ENCODE measurements at regions not wholly inside any gene's neighbourhood (a gene's known extent, or its start where the extent isn't known, plus 50 kb on each side); places are given as distances from the start of the nearest gene placed in this dataset.

DNA sequence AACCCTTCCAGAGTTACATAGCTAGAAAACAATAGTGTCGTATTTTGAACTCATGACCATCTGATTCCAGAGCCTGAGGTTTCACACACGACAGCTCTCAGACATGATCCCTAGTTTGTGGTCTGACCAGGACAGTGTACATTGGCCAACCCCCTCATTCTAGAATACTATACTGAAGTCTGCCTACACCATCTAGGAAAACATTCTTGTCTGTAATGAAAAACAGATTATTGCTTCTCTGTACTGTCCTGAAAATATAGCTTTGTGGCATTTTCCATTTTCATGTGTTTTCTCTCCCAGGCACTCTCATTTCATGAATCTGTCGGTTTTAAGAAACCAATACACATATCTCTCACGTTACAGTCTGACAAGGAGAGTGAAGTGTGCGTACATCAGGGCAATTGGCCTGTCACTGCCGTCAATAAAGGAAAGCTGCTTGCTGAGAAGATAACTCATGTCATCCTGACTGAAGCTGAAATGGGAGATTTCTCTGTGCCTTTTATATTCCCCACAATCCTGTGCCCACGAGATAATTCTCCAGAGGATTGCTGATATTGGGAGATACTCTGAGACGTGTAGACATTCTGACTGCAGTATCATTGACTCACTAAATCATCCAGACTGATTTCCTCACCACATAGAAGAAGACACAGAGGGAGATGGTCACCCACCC is 585.6 kb downstream of the PLPP3 start:
- Mint-ChIP-seq H3K27me3 (ENCODE audit: low read depth in 3 of 3) (no peaks in the 10 kb centered on the region), H3K36me3 (no peaks in the 10 kb centered on the region), H3K4me3 (no peak overlapping the region), H3K4me1 (no peaks in the 10 kb centered on the region), H3K9me3 (peaks cover 5 to 18% (median 8%) of the 10 kb centered on the region in 7 donors), H3K27ac (no peak overlapping the region)
- no peaks in the 10 kb centered on the region for H3K27me3 ChIP-seq (ENCODE audit: control insufficient read depth in 2 of 2, insufficient read depth in 2 of 2, low read length in 2 of 2)
- no peaks in the 10 kb centered on the region for H3K4me1 ChIP-seq (ENCODE audit: control insufficient read depth in 1 of 2, insufficient read depth in 2 of 2, low read length in 2 of 2)
- no peaks in the 10 kb centered on the region for H3K79me2 ChIP-seq (ENCODE audit: insufficient read depth, low read length)
- H3K4me3 ChIP-seq (replicated peaks in 1 of 3; ENCODE audit: low read depth in 2 of 3, low read length in 3 of 3), result no peak overlapping the region
- intact Hi-C loops (cut with micrococcal nuclease), result no loop called here
- H3K4me2 ChIP-seq (replicated peaks; ENCODE audit: extremely low read depth, low read length, poor library complexity, severe bottlenecking), result no peak overlapping the region
- no peaks in the 10 kb centered on the region for H3K9me3 ChIP-seq (replicated peaks in 1 of 2; ENCODE audit: control insufficient read depth in 1 of 2, insufficient read depth in 1 of 2, low read length in 2 of 2)
- no peaks in the 10 kb centered on the region for H3K36me3 ChIP-seq (replicated peaks in 1 of 2; ENCODE audit: control insufficient read depth in 1 of 2, insufficient read depth in 2 of 2, low read length in 2 of 2)
- H2AFZ ChIP-seq (ENCODE audit: insufficient read depth, low read depth, low read length, poor library complexity, severe bottlenecking), result no peak overlapping the region
- TF ChIP-seq, protein P1, sequence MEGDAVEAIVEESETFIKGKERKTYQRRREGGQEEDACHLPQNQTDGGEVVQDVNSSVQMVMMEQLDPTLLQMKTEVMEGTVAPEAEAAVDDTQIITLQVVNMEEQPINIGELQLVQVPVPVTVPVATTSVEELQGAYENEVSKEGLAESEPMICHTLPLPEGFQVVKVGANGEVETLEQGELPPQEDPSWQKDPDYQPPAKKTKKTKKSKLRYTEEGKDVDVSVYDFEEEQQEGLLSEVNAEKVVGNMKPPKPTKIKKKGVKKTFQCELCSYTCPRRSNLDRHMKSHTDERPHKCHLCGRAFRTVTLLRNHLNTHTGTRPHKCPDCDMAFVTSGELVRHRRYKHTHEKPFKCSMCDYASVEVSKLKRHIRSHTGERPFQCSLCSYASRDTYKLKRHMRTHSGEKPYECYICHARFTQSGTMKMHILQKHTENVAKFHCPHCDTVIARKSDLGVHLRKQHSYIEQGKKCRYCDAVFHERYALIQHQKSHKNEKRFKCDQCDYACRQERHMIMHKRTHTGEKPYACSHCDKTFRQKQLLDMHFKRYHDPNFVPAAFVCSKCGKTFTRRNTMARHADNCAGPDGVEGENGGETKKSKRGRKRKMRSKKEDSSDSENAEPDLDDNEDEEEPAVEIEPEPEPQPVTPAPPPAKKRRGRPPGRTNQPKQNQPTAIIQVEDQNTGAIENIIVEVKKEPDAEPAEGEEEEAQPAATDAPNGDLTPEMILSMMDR (IDR thresholded peaks at IDR 0.05), result no peak
- WGBS (ENCODE audit: insufficient coverage), result 83% methylated on average over 2 of the region's 8 CpGs
- no peak for DNase-seq
- H3K27ac ChIP-seq (ENCODE audit: low read depth in 1 of 2, low read length in 2 of 2), result no peak overlapping the region
- H3K9ac ChIP-seq (ENCODE audit: insufficient read depth, low read length, poor library complexity, severe bottlenecking), result no peak overlapping the region
- H4K20me1 ChIP-seq (ENCODE audit: insufficient read depth, low read length), result no peaks in the 10 kb centered on the region

DNA sequence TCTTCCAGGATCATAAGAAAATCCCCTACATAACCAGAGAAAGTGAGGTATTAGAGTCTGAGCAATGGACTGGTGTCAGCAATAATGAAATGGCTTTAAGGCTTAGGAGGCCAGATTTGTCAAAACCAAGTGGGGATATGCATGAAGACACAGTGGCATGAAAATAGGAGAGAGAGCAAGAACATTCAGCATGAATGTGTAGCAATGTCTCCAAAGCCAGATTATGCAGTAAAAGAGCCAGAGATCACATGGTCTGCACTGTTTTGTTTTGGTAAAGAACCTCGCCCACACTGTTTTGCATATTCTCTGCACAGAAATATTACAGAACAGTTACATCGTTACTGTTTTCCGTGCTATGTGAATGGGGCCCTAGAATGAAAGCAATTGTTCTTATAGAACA is 589.4 kb downstream of the PLPP3 start:
- Mint-ChIP-seq H3K4me1 (no peaks in the 10 kb centered on the region), H3K4me3 (no peak overlapping the region), H3K9me3 (peaks cover 0 to 5% (median under 1%) of the 10 kb centered on the region in 7 donors), H3K36me3 (no peaks in the 10 kb centered on the region), H3K27ac (no peak overlapping the region), H3K27me3 (ENCODE audit: low read depth in 3 of 3) (peaks cover 0 to 1% (median 0%) of the 10 kb centered on the region in 3 donors)
- no peak for DNase-seq
- H3K27me3 ChIP-seq (ENCODE audit: control insufficient read depth in 2 of 2, insufficient read depth in 2 of 2, low read length in 2 of 2), result no peaks in the 10 kb centered on the region
- H3K4me1 ChIP-seq (ENCODE audit: control insufficient read depth in 1 of 2, insufficient read depth in 2 of 2, low read length in 2 of 2), result no peaks in the 10 kb centered on the region
- no peak overlapping the region for H3K27ac ChIP-seq (ENCODE audit: low read depth in 1 of 2, low read length in 2 of 2)
- no peaks in the 10 kb centered on the region for H3K79me2 ChIP-seq (ENCODE audit: insufficient read depth, low read length)
- H4K20me1 ChIP-seq (ENCODE audit: insufficient read depth, low read length), result no peaks in the 10 kb centered on the region
- no peak overlapping the region for H3K4me2 ChIP-seq (replicated peaks; ENCODE audit: extremely low read depth, low read length, poor library complexity, severe bottlenecking)
- TF ChIP-seq, protein P1 (IDR thresholded peaks at IDR 0.05), result no peak
- intact Hi-C loops (cut with micrococcal nuclease), result no loop called here
- H3K9ac ChIP-seq (ENCODE audit: insufficient read depth, low read length, poor library complexity, severe bottlenecking), result no peak overlapping the region
- no peaks in the 10 kb centered on the region for H3K9me3 ChIP-seq (replicated peaks in 1 of 2; ENCODE audit: control insufficient read depth in 1 of 2, insufficient read depth in 1 of 2, low read length in 2 of 2)
- H3K4me3 ChIP-seq (replicated peaks in 1 of 3; ENCODE audit: low read depth in 2 of 3, low read length in 3 of 3), result no peak overlapping the region
- no peaks in the 10 kb centered on the region for H3K36me3 ChIP-seq (replicated peaks in 1 of 2; ENCODE audit: control insufficient read depth in 1 of 2, insufficient read depth in 2 of 2, low read length in 2 of 2)
- 100% methylated on average over 2 of the region's 3 CpGs for WGBS (ENCODE audit: insufficient coverage)
- H2AFZ ChIP-seq (ENCODE audit: insufficient read depth, low read depth, low read length, poor library complexity, severe bottlenecking), result no peak overlapping the region

All from CD14-positive monocyte (primary cell).